ENCODE measurements at regions not wholly inside any gene's neighbourhood (a gene's known extent, or its start where the extent isn't known, plus 50 kb on each side); places are given as distances from the start of the nearest gene placed in this dataset.

DNA sequence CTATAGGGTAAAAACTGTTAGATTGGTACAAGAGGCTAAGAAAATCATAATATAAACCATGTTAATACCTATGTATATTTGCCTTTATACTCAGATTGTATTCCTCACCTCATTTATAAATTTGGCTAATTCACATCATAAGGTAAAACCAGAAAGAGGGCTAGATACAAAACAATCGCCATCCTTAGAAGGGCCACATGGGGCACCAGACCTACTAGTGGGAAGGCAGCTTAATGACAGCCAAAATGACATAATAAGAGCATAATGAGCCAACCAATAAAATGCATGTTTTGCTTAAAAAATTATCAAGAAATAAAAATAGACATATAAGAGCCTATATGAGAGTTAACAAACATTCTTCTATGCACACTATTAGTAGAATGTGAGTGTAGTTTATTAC lies 107.3 kb upstream of the PRDX4 start:
- FAIRE-seq = no peak
- TF ChIP-seq, protein P1, sequence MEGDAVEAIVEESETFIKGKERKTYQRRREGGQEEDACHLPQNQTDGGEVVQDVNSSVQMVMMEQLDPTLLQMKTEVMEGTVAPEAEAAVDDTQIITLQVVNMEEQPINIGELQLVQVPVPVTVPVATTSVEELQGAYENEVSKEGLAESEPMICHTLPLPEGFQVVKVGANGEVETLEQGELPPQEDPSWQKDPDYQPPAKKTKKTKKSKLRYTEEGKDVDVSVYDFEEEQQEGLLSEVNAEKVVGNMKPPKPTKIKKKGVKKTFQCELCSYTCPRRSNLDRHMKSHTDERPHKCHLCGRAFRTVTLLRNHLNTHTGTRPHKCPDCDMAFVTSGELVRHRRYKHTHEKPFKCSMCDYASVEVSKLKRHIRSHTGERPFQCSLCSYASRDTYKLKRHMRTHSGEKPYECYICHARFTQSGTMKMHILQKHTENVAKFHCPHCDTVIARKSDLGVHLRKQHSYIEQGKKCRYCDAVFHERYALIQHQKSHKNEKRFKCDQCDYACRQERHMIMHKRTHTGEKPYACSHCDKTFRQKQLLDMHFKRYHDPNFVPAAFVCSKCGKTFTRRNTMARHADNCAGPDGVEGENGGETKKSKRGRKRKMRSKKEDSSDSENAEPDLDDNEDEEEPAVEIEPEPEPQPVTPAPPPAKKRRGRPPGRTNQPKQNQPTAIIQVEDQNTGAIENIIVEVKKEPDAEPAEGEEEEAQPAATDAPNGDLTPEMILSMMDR (IDR thresholded peaks at IDR 0.05; ENCODE audit: insufficient read depth, missing control alignments) = no peak

DNA sequence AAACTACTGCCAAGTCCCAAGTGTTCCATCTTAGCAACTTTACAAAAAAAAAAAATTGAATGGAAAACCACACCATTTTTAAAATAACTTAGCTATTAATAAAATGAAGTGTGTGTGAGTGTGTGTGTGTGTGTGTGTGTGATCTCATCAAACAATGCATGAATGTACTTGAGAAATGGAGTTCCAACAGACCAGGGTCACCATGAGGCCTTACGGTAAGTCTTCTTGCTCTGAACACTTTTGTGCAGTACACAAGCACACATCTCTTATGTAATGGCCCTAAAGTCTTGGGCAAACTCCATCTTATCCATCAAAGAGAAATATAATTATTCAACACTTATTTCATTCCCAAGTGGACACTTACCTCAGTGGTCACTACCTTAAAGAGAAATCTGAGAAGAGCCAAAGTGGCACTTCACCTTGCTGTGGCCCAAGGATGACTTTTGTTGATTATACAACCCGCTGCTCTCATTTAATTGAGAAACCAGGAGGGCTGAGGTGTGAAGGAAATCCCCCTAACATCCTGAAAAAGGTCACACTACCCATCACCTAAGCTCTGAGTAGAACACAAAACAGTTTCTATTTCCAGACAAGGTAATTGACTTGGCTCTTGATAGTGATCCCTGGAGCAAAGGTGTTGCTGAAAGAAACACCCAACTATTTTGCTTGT lies 96.5 kb upstream of the PRDX4 start:
- FAIRE-seq (no peak), DNase-seq (ENCODE audit: insufficient read length, low spot score) (no peak)
- TF ChIP-seq, protein P1 (IDR thresholded peaks at IDR 0.05; ENCODE audit: insufficient read depth, missing control alignments) = no peak

More for the DNA sequence above, 107.3 kb upstream of the PRDX4 start:
- DNase-seq (ENCODE audit: insufficient read length, low spot score) = no peak

DNA sequence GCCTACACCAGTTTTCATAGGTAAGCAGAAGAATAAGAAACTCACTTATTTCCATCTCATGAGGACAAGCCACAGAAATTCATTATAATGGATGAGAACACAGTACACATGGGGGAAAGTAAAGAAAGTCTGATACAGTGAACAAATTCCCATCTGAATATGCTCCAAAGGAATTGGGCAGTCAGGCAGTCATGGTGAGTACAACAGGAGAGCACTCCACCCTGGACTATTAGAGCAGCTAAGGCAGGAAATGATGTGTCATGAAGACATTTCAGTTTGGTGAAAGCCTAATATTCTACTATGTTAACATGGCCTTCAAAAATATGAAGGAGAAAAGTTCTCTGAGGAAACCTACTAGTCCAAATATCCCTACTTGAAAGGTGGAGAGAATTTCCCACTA lies 92.0 kb upstream of the PRDX4 start:
- DNase-seq (ENCODE audit: insufficient read length, low spot score) = no peak
- FAIRE-seq = no peak
- TF ChIP-seq, protein P1 (IDR thresholded peaks at IDR 0.05; ENCODE audit: insufficient read depth, missing control alignments) = no peak

DNA sequence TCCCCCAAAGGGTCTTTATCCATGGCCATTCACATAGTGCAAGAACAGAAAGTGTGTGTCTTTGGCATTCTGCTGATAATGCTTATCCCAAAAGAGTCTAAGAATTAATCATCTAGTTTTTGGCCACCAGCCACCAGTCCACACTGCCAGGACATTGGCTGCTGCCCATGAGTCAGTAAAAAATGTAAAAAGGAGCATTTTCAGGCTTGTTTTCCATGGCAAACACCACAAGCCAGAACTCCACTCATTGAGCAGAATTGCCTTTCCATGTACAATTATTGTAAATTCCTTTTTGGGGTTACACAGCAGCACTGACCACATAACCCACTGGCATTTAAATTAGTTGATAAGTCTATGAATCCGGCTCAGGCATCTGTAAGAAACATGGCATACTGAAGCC lies 89.2 kb upstream of the PRDX4 start:
- TF ChIP-seq, protein P1 (IDR thresholded peaks at IDR 0.05; ENCODE audit: insufficient read depth, missing control alignments) = no peak
- FAIRE-seq = no peak

DNA sequence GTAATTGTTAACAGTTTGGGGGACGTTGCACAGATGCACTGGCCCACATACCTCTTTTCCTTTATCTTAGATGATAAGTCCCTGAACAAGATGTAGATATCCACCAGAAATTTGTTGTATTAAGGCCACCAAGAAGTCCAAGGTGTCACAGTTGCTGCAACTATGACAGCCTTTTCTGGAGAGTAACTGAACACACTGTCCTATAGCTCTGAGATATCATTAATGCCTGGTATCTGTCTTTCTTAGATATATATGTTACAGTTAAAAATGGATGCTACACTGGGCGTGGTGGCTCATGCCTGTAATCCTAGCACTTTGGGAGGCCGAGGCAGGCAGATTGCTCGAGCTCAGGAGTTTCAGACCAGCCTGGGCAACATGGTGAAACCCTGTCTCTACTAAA lies 77.8 kb upstream of the PRDX4 start:
- TF ChIP-seq, protein P1 (IDR thresholded peaks at IDR 0.05; ENCODE audit: insufficient read depth, missing control alignments) = no peak
- no peak for FAIRE-seq
- no peak for DNase-seq (ENCODE audit: insufficient read length, low spot score)

More for the DNA sequence above, 89.2 kb upstream of the PRDX4 start:
- DNase-seq (ENCODE audit: insufficient read length, low spot score) = no peak

DNA sequence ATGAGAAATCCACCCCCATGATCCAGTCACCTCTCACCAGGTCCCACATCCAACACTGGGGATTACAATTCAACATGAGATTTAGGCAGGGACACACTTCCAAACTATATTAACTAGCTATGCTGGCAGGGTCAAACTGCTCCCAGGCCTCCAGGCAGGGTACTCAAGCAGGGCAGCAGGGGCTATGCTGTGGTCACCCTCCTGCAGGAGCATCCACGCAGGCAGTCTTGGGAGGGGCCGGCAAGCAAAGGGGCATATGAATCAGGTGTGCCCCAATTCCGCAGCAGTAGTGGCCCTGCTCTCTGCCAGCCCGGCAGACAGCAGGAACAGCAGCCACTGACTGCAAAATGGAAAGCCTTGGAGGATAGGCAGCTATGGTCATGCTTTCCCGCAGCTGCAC lies 74.6 kb upstream of the PRDX4 start:
- DNase-seq (ENCODE audit: insufficient read length, low spot score) = no peak
- FAIRE-seq = no peak
- TF ChIP-seq, protein P1 (IDR thresholded peaks at IDR 0.05; ENCODE audit: insufficient read depth, missing control alignments) = no peak

DNA sequence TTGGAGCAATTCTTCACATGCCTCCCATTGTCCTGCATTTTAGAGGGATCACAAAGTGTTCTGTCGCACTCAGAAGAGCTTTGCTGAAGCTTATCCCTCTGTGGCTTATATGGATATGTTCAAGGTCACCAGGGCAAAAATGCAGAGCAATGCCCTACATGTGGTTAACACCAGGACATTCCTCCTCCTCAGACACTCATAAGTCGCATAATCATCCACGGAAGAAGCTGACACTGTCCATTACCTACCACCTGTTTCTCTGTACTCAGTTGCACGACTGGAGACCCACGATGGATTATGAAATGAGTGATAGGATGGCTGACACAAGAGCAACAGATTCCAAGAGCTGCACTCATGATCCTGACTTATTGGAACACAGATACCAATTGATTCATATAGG lies 68.7 kb upstream of the PRDX4 start:
- TF ChIP-seq, protein P1 (IDR thresholded peaks at IDR 0.05; ENCODE audit: insufficient read depth, missing control alignments) = no peak
- no peak for FAIRE-seq
- no peak for DNase-seq (ENCODE audit: insufficient read length, low spot score)
